Epithelial cell of proximal tubule (primary cell): ENCODE measurements at regions not wholly inside any gene's neighbourhood (a gene's known extent, or its start where the extent isn't known, plus 50 kb on each side); places are given as distances from the start of the nearest gene placed in this dataset.

Experiments
- DNase-seq: peaks from one replicate; pipeline ENCODE4 v3.0.0-alpha.2; 2011; ENCODE audit warnings: low read depth
- H3K4me3 ChIP-seq: 2 replicates; pipeline ENCODE4 v1.5.1; 2011; ENCODE audit warnings: low read depth, mild to moderate bottlenecking, low read length
- CTCF ChIP-seq: conservative IDR thresholded peaks from 2 replicates; pipeline ENCODE4 v1.5.1; 2012; ENCODE audit warnings: low read depth, mild to moderate bottlenecking, low read length

- no peak for TF ChIP-seq CTCF
- DNase-seq = no peak
- H3K4me3 ChIP-seq = no peak overlapping the region
These were observed 1041.8 kb downstream of the GATA3 start for GRCh38 chr10:9096288-9096687.

- H3K4me3 ChIP-seq = no peak overlapping the region
- no peak for DNase-seq
- TF ChIP-seq CTCF = no peak
These were observed 1042.9 kb downstream of the GATA3 start for GRCh38 chr10:9097206-9097990.

- no peak for DNase-seq
- TF ChIP-seq CTCF = no peak
- no peak overlapping the region for H3K4me3 ChIP-seq
These were observed 1043.5 kb downstream of the GATA3 start for GRCh38 chr10:9097991-9098306.

GRCh38 chr10:9102026-9102425 lies 1047.5 kb downstream of the GATA3 start:
- no peak for TF ChIP-seq CTCF
- no peak overlapping the region for H3K4me3 ChIP-seq
- DNase-seq = no peak

- no peak for DNase-seq
- no peak overlapping the region for H3K4me3 ChIP-seq
- TF ChIP-seq CTCF = no peak
These were observed 1048.8 kb downstream of the GATA3 start for GRCh38 chr10:9103301-9103700.

- TF ChIP-seq CTCF = no peak
- H3K4me3 ChIP-seq = no peak overlapping the region
- DNase-seq = no peak
These were observed 1057.5 kb downstream of the GATA3 start for GRCh38 chr10:9111976-9112375.

- DNase-seq = no peak
- no peak overlapping the region for H3K4me3 ChIP-seq
- no peak for TF ChIP-seq CTCF
These were observed 1072.2 kb downstream of the GATA3 start for GRCh38 chr10:9126728-9127127.
